ENCODE measurements at regions not wholly inside any gene's neighbourhood (a gene's known extent, or its start where the extent isn't known, plus 50 kb on each side); places are given as distances from the start of the nearest gene placed in this dataset.

DNA sequence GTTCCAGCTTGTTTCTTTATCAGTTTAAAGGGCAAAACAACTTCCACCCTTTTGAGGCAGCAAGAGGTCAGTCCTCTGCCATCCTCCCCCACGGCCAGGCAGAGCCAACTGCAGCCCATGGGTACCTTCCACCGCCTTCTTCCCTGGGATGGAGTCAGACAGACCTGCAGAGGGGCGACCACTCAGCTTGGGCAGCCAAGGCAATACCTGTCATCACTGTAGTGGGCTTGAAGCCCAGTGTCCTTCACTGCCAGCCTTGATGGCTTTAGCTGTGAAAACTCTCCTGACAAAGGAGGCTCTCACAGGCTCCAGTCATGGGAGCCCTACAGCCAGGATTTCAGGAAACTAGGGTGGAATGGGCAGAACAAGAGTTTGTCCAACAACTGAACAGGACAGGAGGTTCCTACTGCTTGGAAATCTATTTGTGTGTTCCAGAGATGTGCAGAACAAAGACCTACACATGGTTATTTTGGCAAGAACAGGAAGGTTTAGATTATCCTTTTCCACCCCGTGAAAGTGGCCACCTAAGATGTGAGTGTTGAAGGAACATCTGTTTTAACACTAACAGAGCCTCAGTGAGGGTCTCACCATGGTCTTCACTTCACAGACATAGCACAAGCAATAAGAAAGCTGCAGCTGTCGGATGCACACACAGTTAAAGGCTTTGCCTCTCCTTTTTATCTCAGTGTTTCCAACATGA lies 93.9 kb upstream of the RMDN2 start:
- peaks cover 4% of the 10 kb centered on the region for H3K27me3 Mint-ChIP-seq

DNA sequence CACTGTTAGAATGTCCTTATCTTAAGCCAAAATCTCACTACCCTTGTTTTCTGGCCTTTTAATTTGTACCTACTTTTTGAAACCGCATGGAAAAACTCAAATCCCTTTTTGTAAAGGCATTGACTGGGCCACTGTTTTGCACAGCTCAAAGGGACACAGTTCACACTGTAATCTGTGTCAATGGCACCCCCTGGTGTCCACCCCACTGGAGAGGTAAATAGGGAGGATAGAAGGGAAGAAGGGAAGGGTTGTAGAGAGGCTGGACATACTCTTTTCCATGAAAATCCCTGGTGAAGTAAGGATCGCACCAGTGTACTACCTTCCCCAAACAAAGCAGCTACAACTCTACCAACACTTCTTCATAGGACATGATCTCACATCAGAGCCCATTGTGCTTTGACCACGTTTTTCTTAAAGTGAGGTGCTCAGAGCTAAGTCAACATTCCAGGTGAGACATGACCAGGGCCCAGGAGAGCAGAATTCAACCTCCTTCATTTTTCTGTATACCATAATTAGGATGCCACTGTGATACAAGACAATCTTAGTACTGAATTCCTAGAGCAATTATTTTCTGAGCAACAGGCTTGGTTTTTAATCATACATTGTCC lies 92.4 kb upstream of the RMDN2 start:
- Mint-ChIP-seq H3K27me3 (peaks cover 4% of the 10 kb centered on the region), H3K4me3 (no peak overlapping the region), H3K36me3 (ENCODE audit: low read depth) (no peaks in the 10 kb centered on the region), H3K4me1 (peaks cover 37% of the 10 kb centered on the region), H3K27ac (no peak overlapping the region), H3K9me3 (no peaks in the 10 kb centered on the region)
- CTCF ChIA-PET, result interaction anchor here (0.6 to 8.0 kb wide), 38 partner anchors 10 to 455 kb away, joined by 3 to 129 read pairs (median 4); partner anchors contain the start of gene CDC42EP3
- POLR2A ChIA-PET, result interaction anchor here (0.6 to 1.9 kb wide), 7 partner anchors 45 to 418 kb away, joined by 3 to 8 read pairs (median 3); no protein-coding TSS in a partner anchor
- peak; percentile 84 for DNase-seq

More for the DNA sequence above, 93.9 kb upstream of the RMDN2 start:
- POLR2A ChIA-PET, result interaction anchor here (1.1 to 1.9 kb wide), 3 partner anchors 46 to 159 kb away, joined by 4 to 8 read pairs (median 5); no protein-coding TSS in a partner anchor
- DNase-seq, result no peak
- H3K27ac Mint-ChIP-seq, result no peak overlapping the region
- CTCF ChIA-PET, result interaction anchor here (1.1 to 8.0 kb wide), 10 partner anchors 42 to 454 kb away, joined by 3 to 129 read pairs (median 10); no protein-coding TSS in a partner anchor
- no peak overlapping the region for H3K4me3 Mint-ChIP-seq
- H3K36me3 Mint-ChIP-seq (ENCODE audit: low read depth), result no peaks in the 10 kb centered on the region
- no peaks in the 10 kb centered on the region for H3K9me3 Mint-ChIP-seq
- H3K4me1 Mint-ChIP-seq, result peaks cover 26% of the 10 kb centered on the region

DNA sequence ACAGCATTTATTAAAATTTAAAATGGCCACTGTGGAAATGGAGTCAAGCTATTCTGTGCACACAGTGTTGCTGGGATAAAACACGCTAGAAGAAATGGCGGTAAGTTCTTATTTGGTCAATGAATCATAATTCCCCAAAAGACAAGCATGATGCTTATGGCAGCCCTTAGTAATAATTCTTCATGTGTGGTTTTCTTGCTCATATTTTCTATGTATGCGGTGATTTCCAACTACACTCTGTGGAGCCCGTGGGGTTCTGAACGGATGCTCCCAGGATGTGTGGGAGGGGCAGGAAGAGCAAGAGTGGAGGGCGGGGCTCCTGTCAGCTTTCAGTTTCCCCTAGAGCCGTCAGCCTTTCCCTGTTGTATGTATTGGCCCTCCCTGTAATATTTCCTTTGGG lies 91.7 kb upstream of the RMDN2 start:
- peaks cover 41% of the 10 kb centered on the region for H3K4me1 Mint-ChIP-seq
- H3K36me3 Mint-ChIP-seq (ENCODE audit: low read depth), result no peaks in the 10 kb centered on the region
- peaks cover 4% of the 10 kb centered on the region for H3K27me3 Mint-ChIP-seq
- ChIA-PET POLR2A (interaction anchor here (1.0 to 1.1 kb wide), 2 partner anchors 161 to 419 kb away, joined by 3 to 4 read pairs; no protein-coding TSS in a partner anchor), CTCF (interaction anchor here (0.6 to 8.0 kb wide), 25 partner anchors 18 to 456 kb away, joined by 3 to 129 read pairs (median 8); partner anchors contain the start of gene CDC42EP3)
- DNase-seq, result no peak
- no peak overlapping the region for H3K4me3 Mint-ChIP-seq
- no peak overlapping the region for H3K27ac Mint-ChIP-seq
- H3K9me3 Mint-ChIP-seq, result no peaks in the 10 kb centered on the region

DNA sequence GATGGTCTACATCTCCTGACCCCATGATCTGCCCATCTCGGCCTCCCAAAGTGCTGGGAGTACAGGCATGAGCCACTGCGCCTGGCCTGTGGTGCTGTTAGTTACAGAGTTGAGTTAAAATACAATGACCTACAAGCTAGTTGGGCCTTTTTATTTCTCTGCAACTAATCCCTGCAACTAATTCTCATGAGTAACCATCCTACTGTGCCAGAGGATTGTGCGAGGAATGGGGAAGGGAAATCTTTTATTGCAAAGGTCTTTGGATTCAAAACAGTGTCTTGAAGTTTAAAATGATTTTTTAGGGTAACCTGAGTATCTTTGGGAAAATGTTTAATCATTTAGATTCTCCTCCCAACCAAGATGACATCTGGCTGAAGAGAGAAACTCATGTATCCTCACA lies 88.8 kb upstream of the RMDN2 start:
- ChIA-PET CTCF (interaction anchor here (1.2 to 8.0 kb wide), 3 partner anchors 42 to 440 kb away, joined by 5 to 129 read pairs (median 42); no protein-coding TSS in a partner anchor), POLR2A (no interaction called here)
- Mint-ChIP-seq H3K27ac (no peak overlapping the region), H3K4me3 (no peak overlapping the region), H3K27me3 (peaks cover 1% of the 10 kb centered on the region), H3K9me3 (no peaks in the 10 kb centered on the region), H3K36me3 (ENCODE audit: low read depth) (no peaks in the 10 kb centered on the region), H3K4me1 (peaks cover 26% of the 10 kb centered on the region)
- no peak for DNase-seq

DNA sequence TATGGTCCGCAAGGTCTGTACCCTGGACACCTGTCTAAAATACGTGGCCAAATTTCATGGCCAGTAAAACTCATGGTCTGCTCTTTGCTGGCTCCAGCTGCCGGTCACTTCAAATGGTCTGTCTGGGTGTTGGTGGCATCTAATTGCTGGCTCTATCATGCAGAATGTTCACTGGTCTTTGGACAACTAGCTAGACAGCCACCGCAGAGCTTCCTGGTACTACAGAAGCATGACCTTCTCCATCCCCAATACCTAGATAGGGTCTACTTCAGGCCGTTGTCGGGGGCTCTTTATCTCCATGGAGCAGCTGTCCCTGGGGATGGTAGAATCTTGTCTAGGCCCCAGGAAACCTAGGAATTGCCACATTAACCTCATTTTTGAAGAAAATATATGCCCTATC lies 88.4 kb upstream of the RMDN2 start:
- POLR2A ChIA-PET, result interaction anchor here (0.6 kb wide), 1 partner anchor 461 kb away, joined by 3 read pairs; no protein-coding TSS in a partner anchor
- no peak overlapping the region for H3K4me3 Mint-ChIP-seq
- CTCF ChIA-PET, result interaction anchor here (1.2 to 8.0 kb wide), 3 partner anchors 41 to 440 kb away, joined by 5 to 129 read pairs (median 42); no protein-coding TSS in a partner anchor

DNA sequence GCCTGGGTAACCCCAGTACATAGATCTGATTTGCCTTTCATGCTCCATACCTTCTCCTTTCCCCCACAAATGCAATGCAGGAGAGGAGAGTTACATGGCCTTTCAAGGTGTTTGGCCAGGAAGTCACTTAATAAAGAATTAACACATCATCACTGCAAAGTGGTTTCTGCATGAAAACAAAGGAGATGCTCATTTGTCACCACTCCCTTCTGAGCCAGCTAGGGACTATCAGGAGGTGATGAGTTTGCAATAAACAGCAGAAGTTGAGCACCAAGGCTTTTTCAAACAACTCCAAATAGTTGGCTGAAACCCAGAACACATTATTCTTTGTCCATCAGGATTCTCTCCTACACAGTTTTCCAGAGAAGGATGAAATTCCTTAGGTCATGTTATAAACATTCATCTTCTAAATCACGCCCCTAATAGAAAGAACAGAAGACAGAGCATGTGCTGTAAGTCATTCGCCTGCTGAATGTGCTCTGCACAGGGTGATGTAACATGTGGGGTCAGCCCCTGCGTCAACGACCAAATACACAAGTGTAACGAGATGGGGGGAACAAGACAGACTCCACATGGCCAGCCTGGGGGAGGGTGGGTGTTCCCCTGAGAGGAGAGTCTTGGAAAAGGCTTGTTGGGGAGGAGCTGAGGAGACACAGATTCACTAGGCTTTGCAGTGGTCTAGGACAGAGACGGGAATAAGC lies 87.3 kb upstream of the RMDN2 start:
- no peak for DNase-seq
- CTCF ChIA-PET, result interaction anchor here (8.0 kb wide), 1 partner anchor 425 kb away, joined by 129 read pairs; no protein-coding TSS in a partner anchor
- Mint-ChIP-seq H3K9me3 (no peaks in the 10 kb centered on the region), H3K27ac (no peak overlapping the region), H3K4me1 (peaks cover 22% of the 10 kb centered on the region), H3K36me3 (ENCODE audit: low read depth) (no peaks in the 10 kb centered on the region), H3K27me3 (peaks cover 10% of the 10 kb centered on the region), H3K4me3 (no peak overlapping the region)
- POLR2A ChIA-PET, result interaction anchor here (0.6 kb wide), 1 partner anchor 462 kb away, joined by 3 read pairs; no protein-coding TSS in a partner anchor

More for the DNA sequence above, 88.4 kb upstream of the RMDN2 start:
- peaks cover 26% of the 10 kb centered on the region for H3K4me1 Mint-ChIP-seq
- H3K27me3 Mint-ChIP-seq, result peaks cover 3% of the 10 kb centered on the region
- no peaks in the 10 kb centered on the region for H3K36me3 Mint-ChIP-seq (ENCODE audit: low read depth)
- H3K27ac Mint-ChIP-seq, result no peak overlapping the region
- no peaks in the 10 kb centered on the region for H3K9me3 Mint-ChIP-seq
- DNase-seq, result no peak

DNA sequence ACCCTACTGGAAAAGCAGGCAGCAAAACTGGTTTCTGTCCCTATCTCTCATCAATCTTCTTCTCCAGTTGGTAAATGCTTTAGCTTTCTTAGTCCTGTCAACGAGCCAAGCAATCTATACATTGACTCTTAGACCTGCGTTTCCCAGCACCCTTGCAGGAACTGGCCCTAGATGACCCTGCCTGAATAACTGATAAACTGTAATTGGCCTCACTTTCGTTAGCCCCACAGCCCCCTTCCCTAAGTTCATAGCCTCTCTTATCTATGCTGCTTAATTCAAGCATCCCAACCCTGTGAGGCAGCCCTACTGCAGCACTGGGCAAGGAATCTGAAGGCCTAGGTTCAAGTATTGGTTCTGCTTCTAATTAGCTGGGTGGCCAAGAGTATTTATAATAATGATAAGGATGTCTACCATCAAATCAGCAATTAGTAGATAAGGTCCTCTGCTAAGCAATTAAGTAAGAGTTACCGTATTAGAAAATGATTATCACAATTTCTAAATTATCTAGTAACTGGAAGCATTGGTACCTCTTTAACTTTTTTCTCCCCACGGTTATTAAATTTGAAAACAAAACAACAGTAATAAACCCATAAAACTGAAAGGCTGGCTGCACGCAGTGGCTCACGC lies 86.4 kb upstream of the RMDN2 start:
- Mint-ChIP-seq H3K36me3 (ENCODE audit: low read depth) (no peaks in the 10 kb centered on the region), H3K27ac (no peak overlapping the region), H3K9me3 (no peaks in the 10 kb centered on the region), H3K4me1 (peaks cover 16% of the 10 kb centered on the region), H3K4me3 (no peak overlapping the region), H3K27me3 (peaks cover 17% of the 10 kb centered on the region)
- DNase-seq, result no peak
- CTCF ChIA-PET, result interaction anchor here (1.1 kb wide), 1 partner anchor 37 kb away, joined by 4 read pairs; no protein-coding TSS in a partner anchor
- POLR2A ChIA-PET, result no interaction called here

DNA sequence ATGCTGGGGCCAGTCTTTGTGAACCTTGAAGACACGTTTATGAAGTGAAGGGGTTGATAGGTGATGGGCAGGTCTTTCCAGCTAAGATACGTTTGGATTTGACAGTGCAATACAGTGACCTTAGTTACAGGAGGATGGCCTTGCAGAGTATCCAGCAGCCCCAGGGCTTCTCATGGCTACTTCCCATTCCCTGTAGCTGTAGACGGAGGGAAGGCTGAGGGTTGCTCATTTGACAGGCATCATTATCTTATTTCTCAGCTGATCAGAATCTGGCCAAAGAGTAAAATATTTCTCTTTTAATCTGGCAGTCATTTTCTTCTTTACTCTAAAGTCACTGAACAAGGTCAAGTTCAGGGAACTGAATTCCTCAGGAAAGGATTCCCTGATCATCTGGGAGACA lies 85.1 kb upstream of the RMDN2 start:
- H3K27ac Mint-ChIP-seq, result no peak overlapping the region
- POLR2A ChIA-PET, result no interaction called here

DNA sequence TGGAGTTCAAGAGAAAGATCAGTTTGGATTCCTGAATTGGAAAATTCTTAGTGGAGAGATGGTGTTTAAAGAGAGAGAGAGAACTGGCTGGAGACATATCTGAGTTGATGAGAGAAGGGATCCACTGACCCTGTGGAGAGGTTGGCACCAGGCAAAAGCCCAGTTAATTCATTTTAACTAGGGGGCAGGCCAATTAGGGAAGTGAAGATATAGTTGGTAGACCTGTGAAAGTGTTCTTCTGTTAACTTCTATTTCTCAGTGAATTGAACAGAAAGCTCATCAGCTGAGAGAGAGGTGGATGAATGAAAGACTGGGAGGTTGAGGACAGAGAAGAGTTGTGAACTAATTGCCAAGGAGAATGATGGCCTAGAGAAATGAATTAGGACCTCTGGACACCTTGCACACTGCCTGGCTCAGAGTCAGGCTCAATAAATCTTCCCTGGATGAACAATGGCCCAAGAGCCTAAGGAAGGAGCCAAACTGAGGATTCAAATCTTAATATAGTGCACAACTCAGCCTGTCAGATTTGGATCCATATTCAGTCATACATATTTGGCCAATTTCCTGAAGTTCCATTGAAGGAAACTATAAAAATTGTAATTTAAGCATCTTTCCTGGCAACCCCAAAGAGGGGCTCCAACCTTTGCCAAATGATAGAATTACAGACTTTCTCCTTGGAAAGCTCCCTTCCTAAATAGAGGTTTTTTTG lies 82.2 kb upstream of the RMDN2 start:
- ChIA-PET POLR2A (no interaction called here), CTCF (no interaction called here)
- Mint-ChIP-seq H3K4me1 (peaks cover 2% of the 10 kb centered on the region), H3K27ac (no peak overlapping the region), H3K36me3 (ENCODE audit: low read depth) (no peaks in the 10 kb centered on the region), H3K9me3 (no peaks in the 10 kb centered on the region), H3K4me3 (no peak overlapping the region), H3K27me3 (peaks cover 19% of the 10 kb centered on the region)
- no peak for DNase-seq

More for the DNA sequence above, 85.1 kb upstream of the RMDN2 start:
- H3K36me3 Mint-ChIP-seq (ENCODE audit: low read depth), result no peaks in the 10 kb centered on the region
- no peak overlapping the region for H3K4me3 Mint-ChIP-seq
- no peak for DNase-seq
- H3K27me3 Mint-ChIP-seq, result peaks cover 19% of the 10 kb centered on the region
- H3K4me1 Mint-ChIP-seq, result peaks cover 15% of the 10 kb centered on the region
- CTCF ChIA-PET, result interaction anchor here (0.8 to 2.0 kb wide), 3 partner anchors 37 to 444 kb away, joined by 3 to 7 read pairs (median 6); no protein-coding TSS in a partner anchor
- no peaks in the 10 kb centered on the region for H3K9me3 Mint-ChIP-seq

DNA sequence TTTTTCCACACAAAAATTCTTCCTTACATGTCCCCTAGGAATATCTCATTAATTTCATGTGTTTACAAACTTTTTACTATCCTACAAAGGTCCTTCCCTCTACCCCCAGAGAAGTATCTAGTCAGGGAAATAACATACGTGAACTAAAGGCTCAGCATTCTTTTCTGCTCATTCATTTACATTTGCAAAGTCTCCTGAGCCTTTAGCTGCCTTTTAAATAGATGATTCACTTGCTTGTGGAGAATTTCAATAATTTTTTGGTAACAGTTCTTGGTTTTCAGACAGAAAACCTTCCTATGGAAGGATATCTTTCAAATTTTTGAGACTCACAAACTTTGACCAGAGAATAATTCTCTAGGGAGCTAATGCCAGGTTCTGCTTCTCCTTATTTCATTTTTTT lies 81.5 kb upstream of the RMDN2 start:
- H3K4me3 Mint-ChIP-seq, result no peak overlapping the region
- no peak for DNase-seq
- POLR2A ChIA-PET, result no interaction called here
- H3K27me3 Mint-ChIP-seq, result peaks cover 19% of the 10 kb centered on the region
- H3K27ac Mint-ChIP-seq, result no peak overlapping the region
- H3K36me3 Mint-ChIP-seq (ENCODE audit: low read depth), result no peaks in the 10 kb centered on the region
- no peaks in the 10 kb centered on the region for H3K9me3 Mint-ChIP-seq
- CTCF ChIA-PET, result no interaction called here
- H3K4me1 Mint-ChIP-seq, result no peaks in the 10 kb centered on the region

DNA sequence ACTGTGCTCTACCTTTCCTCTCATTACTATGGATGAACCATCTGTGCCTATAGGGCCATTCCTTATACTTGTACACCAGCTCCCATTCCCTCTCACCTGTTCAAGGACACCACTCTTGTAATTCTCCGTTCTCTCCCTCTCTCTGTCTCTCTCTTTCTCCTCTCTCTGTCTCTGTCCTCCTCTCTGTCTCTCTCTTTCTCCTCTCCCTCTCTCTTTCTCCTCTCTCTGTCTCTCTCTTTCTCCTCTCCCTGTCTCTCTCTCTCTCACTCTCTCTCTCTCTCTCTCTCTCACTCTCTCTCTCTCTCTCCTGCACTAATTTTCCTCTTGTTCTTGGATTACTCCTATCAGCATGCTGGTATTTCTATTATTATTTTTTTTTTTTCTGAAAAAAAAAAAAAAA lies 78.9 kb upstream of the RMDN2 start:
- H3K4me1 Mint-ChIP-seq, result peaks cover 18% of the 10 kb centered on the region
- H3K9me3 Mint-ChIP-seq, result no peaks in the 10 kb centered on the region
- H3K27ac Mint-ChIP-seq, result no peak overlapping the region
- H3K27me3 Mint-ChIP-seq, result peaks cover 19% of the 10 kb centered on the region
- ChIA-PET CTCF (no interaction called here), POLR2A (no interaction called here)
- no peaks in the 10 kb centered on the region for H3K36me3 Mint-ChIP-seq (ENCODE audit: low read depth)
- H3K4me3 Mint-ChIP-seq, result no peak overlapping the region
- DNase-seq, result no peak

DNA sequence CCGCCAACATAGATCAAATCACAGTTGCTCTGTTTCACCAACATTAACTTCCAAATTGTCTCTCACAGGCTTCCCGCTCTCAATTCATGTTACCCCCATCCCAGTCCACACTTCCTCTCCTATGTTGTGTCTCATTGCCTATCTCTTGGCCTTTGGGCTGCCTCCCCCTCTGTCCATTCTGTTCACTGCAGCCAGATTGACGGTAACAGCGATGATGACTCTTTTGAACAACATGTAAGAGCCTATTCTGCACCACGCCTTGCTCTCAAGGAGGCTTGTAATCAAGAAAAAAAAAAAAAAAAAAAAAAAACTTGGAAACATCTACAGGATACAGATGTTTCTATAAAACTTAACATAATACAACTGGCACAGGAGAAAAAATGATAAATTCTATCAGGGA lies 77.3 kb upstream of the RMDN2 start:
- POLR2A ChIA-PET, result no interaction called here
- Mint-ChIP-seq H3K27ac (no peak overlapping the region), H3K4me3 (no peak overlapping the region), H3K9me3 (no peaks in the 10 kb centered on the region), H3K27me3 (peaks cover 9% of the 10 kb centered on the region), H3K4me1 (peaks cover 31% of the 10 kb centered on the region), H3K36me3 (ENCODE audit: low read depth) (no peaks in the 10 kb centered on the region)
- CTCF ChIA-PET, result interaction anchor here (1.0 to 1.4 kb wide), 2 partner anchors 30 to 451 kb away, joined by 3 to 6 read pairs; no protein-coding TSS in a partner anchor
- DNase-seq, result no peak

Measured in activated CD4-positive, alpha-beta memory T cell treated with anti-CD3 and anti-CD28 coated beads, Interleukin-2, amount 10 ng/mL, durations not matched to agents 7 days and 5 days (primary cell).